AG04450 (cell line): ENCODE measurements at regions not wholly inside any gene's neighbourhood (a gene's known extent, or its start where the extent isn't known, plus 50 kb on each side); places are given as distances from the start of the nearest gene placed in this dataset.

Experiments used
- CTCF ChIA-PET: fragments of 300-600, 350-600 bp; formaldehyde crosslinking; extraction: SDS; loops from one replicate; lab custom pipeline; 2022; ENCODE audit warnings: antibody characterized with exemption, inconsistent platforms; lab: Charles Lee
- POLR2A ChIA-PET: fragments of 350-600 bp; formaldehyde crosslinking; extraction: SDS; loops from one replicate; lab custom pipeline; 2021; ENCODE audit warnings: antibody characterized with exemption, inconsistent platforms; lab: Yijun Ruan, JAX
- DNase-seq: peaks from one replicate; pipeline ENCODE4 v3.0.0-alpha.2; 2011; ENCODE audit warnings: low read depth, low spot score
- H3K27ac ChIP-seq: one replicate; pipeline ENCODE4 v1.5.1; 2012; ENCODE audit warnings: low read depth, low read length, control low read depth
- H3K27me3 ChIP-seq: one replicate; pipeline ENCODE4 v1.6.0; 2012; ENCODE audit warnings: low read length; ENCODE audit not compliant: control insufficient read depth, insufficient read depth
- H3K4me3 ChIP-seq: 2 replicates; pipeline ENCODE4 v1.5.1; 2011; ENCODE audit warnings: mild to moderate bottlenecking, low read depth, low read length, control low read depth
- H3K9me3 ChIP-seq: 2 replicates; pipeline ENCODE4 v1.5.1; 2012; ENCODE audit warnings: low read length; ENCODE audit not compliant: control insufficient read depth, insufficient read depth
- CTCF ChIP-seq: IDR thresholded peaks from 2 replicates; pipeline ENCODE4 v1.5.1; 2011; ENCODE audit warnings: low read depth, low read length, control low read depth, inconsistent platforms

DNA sequence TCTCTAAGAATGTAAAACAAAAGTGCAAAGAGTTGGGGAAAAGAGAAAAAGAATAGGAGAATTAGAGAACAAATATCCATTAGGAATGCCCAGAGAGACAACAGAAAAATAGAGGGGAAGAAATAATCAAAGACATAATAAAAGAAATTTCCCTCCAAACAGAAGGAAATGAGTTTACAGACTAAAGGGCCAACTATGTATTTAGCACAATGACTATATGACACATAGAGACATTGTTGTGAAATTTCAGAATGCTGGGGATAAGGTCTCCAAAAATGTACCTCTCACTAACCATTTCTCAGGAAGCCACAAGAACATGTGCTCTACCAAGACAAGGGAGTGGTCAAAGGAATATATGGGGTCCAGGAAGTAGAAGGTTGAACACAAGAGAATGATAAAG lies 121.0 kb upstream of the ACSL4 start:
- no peak for DNase-seq
- Histone ChIP-seq H3K9me3 (no peaks in the 10 kb centered on the region; the same call in 1 of the 2 replicates), H3K27ac (no peak overlapping the region), H3K4me3 (no peak overlapping the region), H3K27me3 (no peaks in the 10 kb centered on the region)
- ChIA-PET POLR2A (no interaction called here), CTCF (interaction anchor here (0.7 to 5.7 kb wide), 4 partner anchors 35 to 142 kb away, joined by 3 to 111 read pairs (median 6); no protein-coding TSS in a partner anchor)
- no peak for TF ChIP-seq CTCF

DNA sequence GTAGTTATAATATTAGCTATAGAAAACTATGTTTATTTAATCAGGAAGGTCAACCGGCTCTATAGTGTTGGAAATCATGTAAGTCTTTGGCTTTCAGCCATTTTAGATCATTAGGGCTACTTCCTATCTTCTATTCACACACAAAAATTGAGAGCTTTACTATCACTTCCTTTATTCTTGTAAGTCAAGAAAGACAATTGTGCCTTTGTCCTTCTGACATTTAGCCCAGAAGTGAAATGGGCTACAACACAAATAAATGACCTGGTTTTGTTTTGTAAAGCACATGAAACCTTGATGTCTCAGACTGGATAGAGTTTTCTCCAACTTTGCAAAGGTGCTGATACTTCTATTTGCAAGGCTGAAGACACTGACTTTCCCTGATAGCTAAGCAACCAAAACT lies 122.4 kb upstream of the ACSL4 start:
- POLR2A ChIA-PET, result no interaction called here
- CTCF ChIA-PET, result interaction anchor here (0.5 to 5.7 kb wide), 8 partner anchors 9 to 1643 kb away, joined by 3 to 111 read pairs (median 6); partner anchors contain the start of gene KCNE5
- Histone ChIP-seq H3K9me3 (no peaks in the 10 kb centered on the region; the same call in 1 of the 2 replicates), H3K4me3 (no peak overlapping the region), H3K27ac (no peak overlapping the region), H3K27me3 (no peaks in the 10 kb centered on the region)
- no peak for DNase-seq
- no peak for TF ChIP-seq CTCF

DNA sequence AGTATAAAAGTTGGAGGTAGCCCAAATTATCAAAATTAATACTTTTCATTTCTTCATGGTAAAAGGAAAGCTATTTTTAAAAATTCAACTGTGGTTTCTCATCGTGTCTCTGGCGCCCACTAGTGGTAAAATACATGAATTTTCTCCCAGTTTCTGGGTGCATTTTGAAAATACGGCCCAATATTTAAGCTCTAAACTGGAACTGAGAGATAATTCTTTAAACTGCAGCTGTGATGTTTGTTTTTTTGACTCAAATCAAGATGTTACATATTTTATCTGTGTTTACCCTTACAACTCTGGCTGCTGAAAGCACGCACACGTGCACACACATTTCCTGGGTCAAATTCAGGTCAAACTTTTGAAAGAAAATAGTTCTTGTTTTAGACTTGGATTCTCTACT lies 123.9 kb upstream of the ACSL4 start:
- CTCF ChIA-PET, result interaction anchor here (0.7 to 5.7 kb wide), 37 partner anchors 9 to 558 kb away, joined by 3 to 111 read pairs (median 5); partner anchors contain the start of gene ACSL4
- no peak for DNase-seq
- Histone ChIP-seq H3K4me3 (no peak overlapping the region), H3K27me3 (no peaks in the 10 kb centered on the region), H3K27ac (peak overlapping the region; percentile 49), H3K9me3 (no peaks in the 10 kb centered on the region; the same call in 1 of the 2 replicates)
- peak; percentile 70 for TF ChIP-seq CTCF
- POLR2A ChIA-PET, result interaction anchor here (0.6 to 2.1 kb wide), 4 partner anchors 30 to 130 kb away, joined by 3 to 11 read pairs (median 4); no protein-coding TSS in a partner anchor

GRCh38 chrX:109857584-109858228 lies 124.6 kb upstream of the ACSL4 start:
- H3K27ac ChIP-seq, result peak overlapping the region; percentile 52
- no peak for DNase-seq
- H3K27me3 ChIP-seq, result no peaks in the 10 kb centered on the region
- H3K4me3 ChIP-seq, result no peak overlapping the region
- CTCF ChIA-PET, result interaction anchor here (0.7 to 5.7 kb wide), 34 partner anchors 9 to 558 kb away, joined by 3 to 111 read pairs (median 5); partner anchors contain the start of gene ACSL4
- POLR2A ChIA-PET, result interaction anchor here (0.6 to 2.1 kb wide), 4 partner anchors 30 to 131 kb away, joined by 3 to 11 read pairs (median 4); no protein-coding TSS in a partner anchor
- no peak for TF ChIP-seq CTCF
- no peaks in the 10 kb centered on the region; the same call in 1 of the 2 replicates for H3K9me3 ChIP-seq
